ENCODE measurements at regions not wholly inside any gene's neighbourhood (a gene's known extent, or its start where the extent isn't known, plus 50 kb on each side); places are given as distances from the start of the nearest gene placed in this dataset.

GRCh38 chr4:4913628-4914027, 54.2 kb downstream of the MSX1 start:
- H3K27me3 Mint-ChIP-seq (ENCODE audit: low read depth), result peaks cover 4% of the 10 kb centered on the region
- no peak overlapping the region for H3K27ac Mint-ChIP-seq
- DNase-seq, result no peak
- CTCF ChIA-PET, result no interaction called here
- H3K9me3 Mint-ChIP-seq, result no peaks in the 10 kb centered on the region
- H3K4me3 Mint-ChIP-seq, result no peak overlapping the region
- intact Hi-C loops (cut with micrococcal nuclease), result no loop called here
- no peaks in the 10 kb centered on the region for H3K4me1 Mint-ChIP-seq (ENCODE audit: low read depth)
- no peaks in the 10 kb centered on the region for H3K36me3 Mint-ChIP-seq (ENCODE audit: low read depth)

- Mint-ChIP-seq H3K36me3 (ENCODE audit: low read depth) (no peaks in the 10 kb centered on the region), H3K27ac (no peak overlapping the region), H3K4me1 (ENCODE audit: low read depth) (no peaks in the 10 kb centered on the region), H3K9me3 (no peaks in the 10 kb centered on the region), H3K27me3 (ENCODE audit: low read depth) (peaks cover 4% of the 10 kb centered on the region), H3K4me3 (no peak overlapping the region)
- CTCF ChIA-PET, result no interaction called here
- no peak for DNase-seq
- intact Hi-C loops (cut with micrococcal nuclease), result no loop called here
These were observed 54.8 kb downstream of the MSX1 start for GRCh38 chr4:4914059-4914820.

- H3K27me3 Mint-ChIP-seq (ENCODE audit: low read depth), result peaks cover 4% of the 10 kb centered on the region
- CTCF ChIA-PET, result no interaction called here
- intact Hi-C loops (cut with micrococcal nuclease), result no loop called here
These were observed 55.7 kb downstream of the MSX1 start for GRCh38 chr4:4914965-4915845.

DNA sequence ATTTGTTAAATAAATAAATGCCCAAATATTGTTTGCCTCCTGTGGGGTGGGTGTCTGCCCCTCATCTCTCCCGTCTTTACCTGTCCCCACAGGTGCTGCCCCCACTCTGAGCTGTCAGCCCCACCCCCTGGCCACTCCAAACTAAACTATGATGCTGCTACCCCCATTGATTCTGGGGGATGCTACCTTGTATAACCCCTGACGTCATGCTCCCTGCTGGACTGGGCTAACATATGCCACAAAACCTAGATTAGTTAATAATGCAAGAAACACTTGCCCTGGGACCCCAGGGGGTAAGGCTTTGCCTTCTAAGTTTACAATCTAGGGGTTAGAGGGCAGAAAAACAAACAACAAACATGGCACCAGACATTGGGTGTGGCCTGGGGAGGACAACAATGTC, 58.6 kb downstream of the MSX1 start:
- CTCF ChIA-PET, result no interaction called here
- intact Hi-C loops (cut with micrococcal nuclease), result no loop called here
- Mint-ChIP-seq H3K4me1 (ENCODE audit: low read depth) (no peaks in the 10 kb centered on the region), H3K4me3 (no peak overlapping the region), H3K9me3 (no peaks in the 10 kb centered on the region), H3K27ac (no peak overlapping the region), H3K36me3 (ENCODE audit: low read depth) (no peaks in the 10 kb centered on the region), H3K27me3 (ENCODE audit: low read depth) (peaks cover 4% of the 10 kb centered on the region)
- no peak for DNase-seq

More at GRCh38 chr4:4914965-4915845, 55.7 kb downstream of the MSX1 start:
- DNase-seq, result no peak
- Mint-ChIP-seq H3K4me3 (no peak overlapping the region), H3K4me1 (ENCODE audit: low read depth) (no peaks in the 10 kb centered on the region), H3K27ac (no peak overlapping the region), H3K9me3 (no peaks in the 10 kb centered on the region), H3K36me3 (ENCODE audit: low read depth) (no peaks in the 10 kb centered on the region)

GRCh38 chr4:4919927-4920326, 60.5 kb downstream of the MSX1 start:
- CTCF ChIA-PET, result no interaction called here
- Mint-ChIP-seq H3K4me3 (no peak overlapping the region), H3K27ac (no peak overlapping the region), H3K9me3 (no peaks in the 10 kb centered on the region), H3K4me1 (ENCODE audit: low read depth) (no peaks in the 10 kb centered on the region), H3K36me3 (ENCODE audit: low read depth) (no peaks in the 10 kb centered on the region), H3K27me3 (ENCODE audit: low read depth) (peaks cover 10% of the 10 kb centered on the region)
- no peak for DNase-seq
- intact Hi-C loops (cut with micrococcal nuclease), result no loop called here

DNA sequence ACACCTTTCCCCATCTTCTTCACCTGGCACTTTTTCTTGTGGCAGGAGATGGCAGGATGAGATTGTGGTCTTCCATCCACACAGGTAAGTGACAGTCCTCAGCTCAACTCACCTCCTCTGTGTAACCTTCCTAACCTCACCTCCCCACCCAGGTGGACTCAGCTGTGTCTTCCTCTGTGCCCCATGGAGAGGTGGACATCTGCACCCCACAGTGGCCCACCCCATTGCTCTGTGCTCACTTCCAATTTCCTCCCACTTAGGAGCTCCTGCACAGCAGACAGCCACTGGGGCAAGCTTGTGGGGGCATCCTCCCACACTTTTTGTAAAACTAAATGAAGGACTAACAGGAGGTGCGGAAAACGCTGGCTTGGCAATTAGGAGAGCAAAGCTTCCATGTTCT, 61.6 kb downstream of the MSX1 start:
- DNase-seq, result no peak
- CTCF ChIA-PET, result no interaction called here
- intact Hi-C loops (cut with micrococcal nuclease), result no loop called here
- no peak overlapping the region for H3K27ac Mint-ChIP-seq
- H3K4me3 Mint-ChIP-seq, result no peak overlapping the region
- no peaks in the 10 kb centered on the region for H3K36me3 Mint-ChIP-seq (ENCODE audit: low read depth)
- H3K9me3 Mint-ChIP-seq, result no peaks in the 10 kb centered on the region
- peaks cover 8% of the 10 kb centered on the region for H3K27me3 Mint-ChIP-seq (ENCODE audit: low read depth)
- H3K4me1 Mint-ChIP-seq (ENCODE audit: low read depth), result no peaks in the 10 kb centered on the region

DNA sequence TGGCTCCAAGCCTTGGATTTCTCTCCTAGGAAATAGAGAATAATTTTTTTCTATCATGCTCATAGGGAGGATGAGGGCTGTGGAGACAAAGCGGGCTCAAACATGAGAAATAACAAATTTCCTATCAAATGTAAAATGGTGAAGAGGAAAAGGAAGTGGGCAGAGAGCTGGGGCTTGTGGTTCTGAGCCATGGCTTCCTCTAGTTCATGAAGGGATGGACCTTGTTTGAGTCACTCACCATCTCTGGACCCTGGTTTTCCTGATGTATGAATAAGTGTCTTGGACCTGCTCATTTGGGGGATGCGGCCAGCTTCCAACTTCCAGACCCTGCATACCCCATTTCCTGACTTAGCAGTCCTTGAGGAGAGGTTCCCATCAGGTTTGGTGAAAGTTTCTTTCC, 63.0 kb downstream of the MSX1 start:
- H3K27ac Mint-ChIP-seq, result no peak overlapping the region
- DNase-seq, result no peak
- H3K4me1 Mint-ChIP-seq (ENCODE audit: low read depth), result no peaks in the 10 kb centered on the region
- H3K27me3 Mint-ChIP-seq (ENCODE audit: low read depth), result peaks cover 10% of the 10 kb centered on the region
- no peak overlapping the region for H3K4me3 Mint-ChIP-seq
- intact Hi-C loops (cut with micrococcal nuclease), result no loop called here
- no peaks in the 10 kb centered on the region for H3K9me3 Mint-ChIP-seq
- H3K36me3 Mint-ChIP-seq (ENCODE audit: low read depth), result no peaks in the 10 kb centered on the region
- CTCF ChIA-PET, result no interaction called here

DNA sequence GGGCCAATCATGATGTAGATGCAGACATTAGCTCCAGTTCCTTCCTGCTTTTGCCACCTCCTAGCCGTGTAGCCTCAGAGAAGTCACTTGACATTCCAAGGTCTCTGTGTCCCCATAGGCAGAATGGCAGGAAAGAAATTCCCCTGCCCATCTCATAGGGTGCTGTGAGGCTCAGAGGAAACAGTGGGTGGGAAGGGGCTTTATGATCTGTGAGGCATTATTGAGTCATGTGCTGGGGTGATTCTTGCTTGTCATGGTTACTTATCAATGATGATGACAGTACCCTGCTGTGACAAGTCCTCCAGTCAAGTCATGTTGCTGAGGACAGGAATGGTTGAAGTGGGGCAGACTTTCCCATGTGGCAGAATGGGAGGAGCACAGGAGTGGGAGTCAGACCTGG, 63.7 kb downstream of the MSX1 start:
- no peaks in the 10 kb centered on the region for H3K4me1 Mint-ChIP-seq (ENCODE audit: low read depth)
- no peaks in the 10 kb centered on the region for H3K9me3 Mint-ChIP-seq
- H3K27ac Mint-ChIP-seq, result no peak overlapping the region
- no peak overlapping the region for H3K4me3 Mint-ChIP-seq
- no peaks in the 10 kb centered on the region for H3K36me3 Mint-ChIP-seq (ENCODE audit: low read depth)
- no peak for DNase-seq
- intact Hi-C loops (cut with micrococcal nuclease), result no loop called here
- CTCF ChIA-PET, result no interaction called here
- peaks cover 11% of the 10 kb centered on the region for H3K27me3 Mint-ChIP-seq (ENCODE audit: low read depth)

- intact Hi-C loops (cut with micrococcal nuclease), result no loop called here
- H3K4me3 Mint-ChIP-seq, result no peak overlapping the region
- no peaks in the 10 kb centered on the region for H3K4me1 Mint-ChIP-seq (ENCODE audit: low read depth)
- H3K9me3 Mint-ChIP-seq, result no peaks in the 10 kb centered on the region
- H3K27ac Mint-ChIP-seq, result no peak overlapping the region
- H3K36me3 Mint-ChIP-seq (ENCODE audit: low read depth), result no peaks in the 10 kb centered on the region
- DNase-seq, result no peak
- CTCF ChIA-PET, result no interaction called here
- H3K27me3 Mint-ChIP-seq (ENCODE audit: low read depth), result peaks cover 5% of the 10 kb centered on the region
These were observed 71.2 kb downstream of the MSX1 start for GRCh38 chr4:4930677-4931076.

- intact Hi-C loops (cut with micrococcal nuclease), result no loop called here
- CTCF ChIA-PET, result interaction anchor here (0.7 kb wide), 1 partner anchor 8 kb away, joined by 3 read pairs; no protein-coding TSS in a partner anchor
- H3K9me3 Mint-ChIP-seq, result no peaks in the 10 kb centered on the region
- no peaks in the 10 kb centered on the region for H3K27me3 Mint-ChIP-seq (ENCODE audit: low read depth)
- H3K27ac Mint-ChIP-seq, result no peak overlapping the region
- no peaks in the 10 kb centered on the region for H3K36me3 Mint-ChIP-seq (ENCODE audit: low read depth)
- H3K4me3 Mint-ChIP-seq, result no peak overlapping the region
- H3K4me1 Mint-ChIP-seq (ENCODE audit: low read depth), result no peaks in the 10 kb centered on the region
- no peak for DNase-seq
These were observed 76.5 kb downstream of the MSX1 start for GRCh38 chr4:4935974-4936373.

GRCh38 chr4:4937926-4938325, 78.5 kb downstream of the MSX1 start:
- no peaks in the 10 kb centered on the region for H3K4me1 Mint-ChIP-seq (ENCODE audit: low read depth)
- H3K9me3 Mint-ChIP-seq, result no peaks in the 10 kb centered on the region

DNA sequence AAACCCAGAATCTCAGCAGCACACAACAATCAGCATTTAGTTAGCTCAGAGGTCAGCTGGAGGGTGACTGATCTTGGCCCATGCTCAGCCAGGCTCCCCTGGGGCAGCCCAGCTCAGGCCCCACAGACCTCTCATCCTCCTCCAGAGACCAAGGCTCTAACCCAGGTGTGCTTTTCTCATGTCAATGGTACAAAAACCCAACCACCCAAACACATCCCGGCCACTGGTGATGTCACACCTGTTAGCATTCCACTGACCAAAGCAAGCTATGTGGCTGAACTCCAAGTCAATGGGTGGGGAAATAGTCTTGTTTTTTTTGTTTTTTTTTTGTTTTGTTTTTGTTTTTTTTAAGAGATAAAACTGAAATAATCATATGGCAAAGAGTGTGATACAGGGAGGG, 77.5 kb downstream of the CYTL1 start:
- Mint-ChIP-seq H3K27ac (no peak overlapping the region), H3K4me1 (ENCODE audit: low read depth) (peaks cover 11% of the 10 kb centered on the region), H3K4me3 (no peak overlapping the region), H3K27me3 (ENCODE audit: low read depth) (no peaks in the 10 kb centered on the region), H3K9me3 (no peaks in the 10 kb centered on the region), H3K36me3 (ENCODE audit: low read depth) (no peaks in the 10 kb centered on the region)
- CTCF ChIA-PET, result no interaction called here
- intact Hi-C loops (cut with micrococcal nuclease), result no loop called here
- DNase-seq, result no peak

More at GRCh38 chr4:4937926-4938325, 78.5 kb downstream of the MSX1 start:
- CTCF ChIA-PET, result no interaction called here
- intact Hi-C loops (cut with micrococcal nuclease), result no loop called here
- no peak for DNase-seq
- H3K36me3 Mint-ChIP-seq (ENCODE audit: low read depth), result no peaks in the 10 kb centered on the region
- no peak overlapping the region for H3K4me3 Mint-ChIP-seq
- H3K27me3 Mint-ChIP-seq (ENCODE audit: low read depth), result no peaks in the 10 kb centered on the region
- no peak overlapping the region for H3K27ac Mint-ChIP-seq

DNA sequence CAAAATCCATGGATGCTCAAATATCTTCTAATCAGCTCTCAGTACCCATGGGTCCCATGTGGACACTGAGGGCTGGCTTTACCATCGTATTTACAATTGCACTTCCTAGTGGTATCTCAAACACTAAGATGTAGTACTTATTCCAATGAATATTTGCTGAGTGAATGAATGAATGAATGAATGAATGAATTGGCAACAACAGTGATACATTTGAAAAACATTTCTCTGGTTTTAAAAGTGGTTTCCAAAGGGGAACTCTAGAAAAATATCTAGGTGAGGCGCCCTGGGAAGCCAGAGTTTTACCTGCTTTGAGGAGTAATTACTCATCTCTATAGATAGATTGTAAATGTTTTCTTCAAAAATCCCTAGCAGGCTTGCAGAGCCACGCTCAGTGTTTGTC, 76.6 kb downstream of the CYTL1 start:
- no peak overlapping the region for H3K4me3 Mint-ChIP-seq
- H3K36me3 Mint-ChIP-seq (ENCODE audit: low read depth), result no peaks in the 10 kb centered on the region
- CTCF ChIA-PET, result no interaction called here
- no peak for DNase-seq
- intact Hi-C loops (cut with micrococcal nuclease), result no loop called here
- peaks cover 11% of the 10 kb centered on the region for H3K4me1 Mint-ChIP-seq (ENCODE audit: low read depth)
- H3K27me3 Mint-ChIP-seq (ENCODE audit: low read depth), result no peaks in the 10 kb centered on the region
- no peak overlapping the region for H3K27ac Mint-ChIP-seq
- H3K9me3 Mint-ChIP-seq, result no peaks in the 10 kb centered on the region

Data from activated naive CD4-positive, alpha-beta T cell treated with anti-CD3 and anti-CD28 coated beads for 36 hours (primary cell).